A673 (cell line): ENCODE measurements at regions not wholly inside any gene's neighbourhood (a gene's known extent, or its start where the extent isn't known, plus 50 kb on each side); places are given as distances from the start of the nearest gene placed in this dataset.
A peak's percentile ranks its signal among the peaks of the same experiment; 100 is the strongest.

Experiments used
- BruUV-seq: library from RNA; stranded (reverse); fragments of 400-500 nt; replicated peaks from 2 replicates; lab custom pipeline; 2021; lab: Mats Ljungman, UMichigan
- CTCF ChIA-PET: fragments of 300-600 bp; sonication (Branson Sonifier 250); formaldehyde crosslinking; loops from one replicate; lab custom pipeline; 2022; ENCODE audit warnings: antibody characterized with exemption; lab: Charles Lee
- POLR2A ChIA-PET: fragments of 300-600 bp; sonication (Branson Sonifier 250); formaldehyde crosslinking; loops from one replicate; lab custom pipeline; 2022; ENCODE audit warnings: antibody characterized with exemption; ENCODE audit not compliant: low non-redundant PET; lab: Charles Lee
- DNase-seq: peaks from one replicate; pipeline ENCODE4 v3.0.0-alpha.2; 2015; ENCODE audit warnings: low spot score
- H3K27ac ChIP-seq: fragments of 200-600 bp; sonication (generic); 2 replicates; pipeline ENCODE4 v1.5.1; 2016; ENCODE audit warnings: mixed run types, low read depth, mild to moderate bottlenecking, mixed read lengths, antibody characterized with exemption, low read length; ENCODE audit not compliant: poor library complexity, severe bottlenecking
- H3K27me3 ChIP-seq: fragments of 200-600 bp; sonication (generic); replicated peaks from 2 replicates; pipeline ENCODE4 v1.6.1; 2017; ENCODE audit warnings: mixed run types, low read depth, mild to moderate bottlenecking, mixed read lengths, antibody characterized with exemption, low read length; ENCODE audit not compliant: insufficient read depth, poor library complexity
- H3K36me3 ChIP-seq: fragments of 200-600 bp; sonication (generic); 2 replicates; pipeline ENCODE4 v1.6.1; 2016; ENCODE audit warnings: mixed run types, mild to moderate bottlenecking, mixed read lengths, antibody characterized with exemption, low read length; ENCODE audit not compliant: insufficient read depth, poor library complexity, severe bottlenecking
- H3K4me1 ChIP-seq: fragments of 200-600 bp; sonication (generic); 2 replicates; pipeline ENCODE4 v1.6.1; 2017; ENCODE audit warnings: mixed run types, mild to moderate bottlenecking, mixed read lengths, antibody characterized with exemption, low read length; ENCODE audit not compliant: insufficient read depth, poor library complexity, severe bottlenecking
- H3K4me3 ChIP-seq: fragments of 200-600 bp; sonication (generic); 2 replicates; pipeline ENCODE4 v1.5.1; 2016; ENCODE audit warnings: low read depth, mixed run types, mild to moderate bottlenecking, mixed read lengths, low read length; ENCODE audit not compliant: poor library complexity, severe bottlenecking
- H3K9me3 ChIP-seq: fragments of 200-600 bp; sonication (generic); 2 replicates; pipeline ENCODE4 v1.6.1; 2016; ENCODE audit warnings: mixed run types, low read depth, mild to moderate bottlenecking, mixed read lengths, antibody characterized with exemption, low read length; ENCODE audit not compliant: poor library complexity, severe bottlenecking
- CTCF ChIP-seq: fragments of 300-800, 200-600 bp; sonication (generic); conservative IDR thresholded peaks from 2 replicates; pipeline ENCODE4 v1.5.1; 2017; ENCODE audit warnings: low read depth, mild to moderate bottlenecking, antibody characterized with exemption, low read length, moderate library complexity, mixed read lengths
- EZH2 ChIP-seq: fragments of 200-600 bp; sonication (generic); IDR thresholded peaks from 2 replicates; pipeline ENCODE4 v1.6.1; 2017; ENCODE audit warnings: borderline replicate concordance, low read depth, mild to moderate bottlenecking, mixed read lengths, antibody characterized with exemption, low read length; ENCODE audit not compliant: poor library complexity, severe bottlenecking
- intact Hi-C: fragments of 100-400 bp; cut with micrococcal nuclease; formaldehyde crosslinking; loops from one replicate; pipeline ENCODE4 v1.10.0; 2022; ENCODE audit not compliant: unreplicated experiment

GRCh38 chr13:34816245-34816884 lies 125.7 kb upstream of the NBEA start:
- Histone ChIP-seq H3K27me3 (no peaks in the 10 kb centered on the region), H3K4me1 (no peaks in the 10 kb centered on the region), H3K9me3 (peaks cover 12% of the 10 kb centered on the region), H3K27ac (no peak overlapping the region), H3K36me3 (no peaks in the 10 kb centered on the region), H3K4me3 (no peak overlapping the region)
- POLR2A ChIA-PET, result no interaction called here
- CTCF ChIA-PET, result no interaction called here
- DNase-seq, result no peak
- no TSS peak for BruUV-seq
- intact Hi-C loops, result no loop called here
- TF ChIP-seq CTCF, result no peak

DNA sequence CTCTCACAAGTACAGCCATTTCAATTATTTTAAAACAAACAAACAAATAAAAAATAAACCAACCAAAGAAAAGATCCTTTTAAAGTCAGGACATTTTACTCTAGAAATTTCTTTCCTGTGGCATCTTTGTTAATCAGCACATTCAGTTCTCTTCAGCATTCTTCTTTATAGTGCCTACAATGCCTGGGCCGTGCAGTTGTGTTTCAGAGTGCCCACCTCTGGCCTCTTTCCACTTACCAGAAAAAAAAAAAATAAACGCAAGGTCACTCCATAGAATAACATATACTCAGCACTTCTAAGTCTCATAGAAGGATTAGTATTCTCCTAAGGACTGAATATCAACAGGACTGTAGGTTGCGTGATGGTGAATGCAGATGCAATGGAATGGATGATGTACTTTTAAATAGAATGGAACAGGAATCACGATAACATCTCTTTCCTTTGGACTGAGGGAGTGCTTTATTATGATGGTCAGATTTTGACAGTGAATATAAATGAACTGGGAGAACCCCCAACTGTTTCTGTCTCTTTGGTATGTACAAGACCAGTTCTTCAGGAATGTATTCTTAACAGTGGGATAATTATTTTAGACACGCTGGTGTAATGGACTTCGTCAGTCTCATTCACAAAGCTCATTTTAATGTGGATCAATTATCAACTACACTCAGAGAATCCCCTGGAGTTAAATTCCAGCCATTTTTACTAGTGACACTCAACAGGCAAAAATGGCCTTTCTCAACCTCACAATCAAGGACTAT lies 125.0 kb upstream of the NBEA start:
- POLR2A ChIA-PET, result no interaction called here
- H3K27me3 ChIP-seq, result no peaks in the 10 kb centered on the region
- TF ChIP-seq CTCF (no peak), EZH2 (no peak)
- CTCF ChIA-PET, result no interaction called here
- no peak overlapping the region for H3K27ac ChIP-seq
- no peak overlapping the region for H3K4me3 ChIP-seq
- intact Hi-C loops, result no loop called here
- H3K36me3 ChIP-seq, result no peaks in the 10 kb centered on the region
- H3K9me3 ChIP-seq, result peaks cover 11% of the 10 kb centered on the region
- no TSS peak for BruUV-seq
- H3K4me1 ChIP-seq, result no peaks in the 10 kb centered on the region
- peak; percentile 7 for DNase-seq

- no peak overlapping the region for H3K4me3 ChIP-seq
- no peak overlapping the region for H3K27ac ChIP-seq
- CTCF ChIA-PET, result no interaction called here
- no peaks in the 10 kb centered on the region for H3K4me1 ChIP-seq
- no peaks in the 10 kb centered on the region for H3K27me3 ChIP-seq
- POLR2A ChIA-PET, result no interaction called here
- DNase-seq, result no peak
- no TSS peak for BruUV-seq
- H3K9me3 ChIP-seq, result no peaks in the 10 kb centered on the region
- intact Hi-C loops, result no loop called here
- H3K36me3 ChIP-seq, result no peaks in the 10 kb centered on the region
- no peak for TF ChIP-seq CTCF
These were observed 119.4 kb upstream of the NBEA start for GRCh38 chr13:34822650-34823049.
